Adrenal gland (tissue), 5 donors: ENCODE measurements at regions not wholly inside any gene's neighbourhood (a gene's known extent, or its start where the extent isn't known, plus 50 kb on each side); places are given as distances from the start of the nearest gene placed in this dataset.

Source experiments
- CTCF ChIP-seq, 6 experiments: fragments of 450-650 bp in 4 of 6; fragments of 200-600 bp in 2 of 6; sonication (generic) in 1 of 6; IDR thresholded peaks; 1 replicate in 5 of 6; 2 replicates in 1 of 6; pipeline versions ENCODE4 v1.5.1 to v1.8.0; 2016 to 2021; ENCODE audit warnings: antibody characterized with exemption in 6 of 6, mild to moderate bottlenecking in 2 of 6, moderate library complexity in 1 of 6
- POLR2A ChIP-seq, 2 donors: fragments of 450-650 bp; IDR thresholded peaks; one replicate each; pipeline ENCODE4 v1.6.1; 2017; ENCODE audit warnings: antibody characterized with exemption in 2 of 2, mild to moderate bottlenecking in 2 of 2, moderate library complexity in 1 of 2
- donor health status: DM: no; HTN: no; CAD: no.

DNA sequence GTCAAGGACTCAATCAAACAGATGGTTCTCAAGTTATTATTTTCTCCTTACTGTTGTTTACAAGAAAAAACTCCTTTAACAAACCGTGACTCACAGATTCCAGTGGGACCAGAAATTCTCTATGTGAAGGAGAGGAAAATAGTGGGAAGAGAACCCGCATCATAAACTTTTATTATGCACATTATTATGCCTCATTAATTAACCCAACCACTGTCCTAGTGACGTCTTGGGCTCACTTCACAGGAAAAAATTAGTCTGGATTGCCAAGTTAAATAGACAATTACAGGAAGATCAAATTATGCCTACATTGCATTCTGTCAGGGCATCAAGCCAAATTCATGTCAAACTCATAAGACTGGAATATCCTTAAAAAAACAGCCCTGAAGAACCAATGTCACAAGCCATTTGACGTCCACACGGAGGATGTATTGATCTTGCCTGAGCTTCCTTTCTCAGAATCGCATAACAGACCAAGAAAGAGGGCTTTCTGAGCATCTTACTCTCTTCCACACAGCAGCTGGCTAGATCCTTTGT, 347.8 kb downstream of the DUSP10 start:
- TF ChIP-seq CTCF (IDR thresholded peaks at IDR 0.05) (no peak), POLR2A (IDR thresholded peaks at IDR 0.05) (no peak)
